Chondrocyte (in vitro differentiated cells): ENCODE measurements at regions not wholly inside any gene's neighbourhood (a gene's known extent, or its start where the extent isn't known, plus 50 kb on each side); places are given as distances from the start of the nearest gene placed in this dataset.

ENCODE experiments used
- DNase-seq: peaks from one replicate; pipeline ENCODE4 v3.0.0; 2021; ENCODE audit warnings: mixed read lengths, low spot score
- H3K27ac Mint-ChIP-seq: one replicate; pipeline ENCODE4 v1.8.0; 2021; ENCODE audit warnings: mild to moderate bottlenecking, moderate library complexity, mixed read lengths; ENCODE audit not compliant: unreplicated experiment
- H3K27me3 Mint-ChIP-seq: 2 replicates; pipeline ENCODE4 v1.8.0; 2021; ENCODE audit warnings: low read depth, mixed read lengths
- H3K36me3 Mint-ChIP-seq: 2 replicates; pipeline ENCODE4 v1.8.0; 2021; ENCODE audit warnings: low read depth, mixed read lengths
- H3K4me1 Mint-ChIP-seq: 2 replicates; pipeline ENCODE4 v1.8.0; 2021; ENCODE audit warnings: low read depth, mild to moderate bottlenecking, mixed read lengths
- H3K4me3 Mint-ChIP-seq: one replicate; pipeline ENCODE4 v1.8.0; 2021; ENCODE audit warnings: mild to moderate bottlenecking, moderate library complexity, mixed read lengths; ENCODE audit not compliant: unreplicated experiment
- H3K9me3 Mint-ChIP-seq: 2 replicates; pipeline ENCODE4 v1.8.0; 2021; ENCODE audit warnings: low read depth, mixed read lengths
- TF ChIP-seq, protein P1 (sequence below): fragments of 200-600 bp; sonication (generic); IDR thresholded peaks from 2 replicates; pipeline ENCODE4 v1.5.0; 2021; ENCODE audit warnings: antibody characterized with exemption, mild to moderate bottlenecking, moderate library complexity

DNA sequence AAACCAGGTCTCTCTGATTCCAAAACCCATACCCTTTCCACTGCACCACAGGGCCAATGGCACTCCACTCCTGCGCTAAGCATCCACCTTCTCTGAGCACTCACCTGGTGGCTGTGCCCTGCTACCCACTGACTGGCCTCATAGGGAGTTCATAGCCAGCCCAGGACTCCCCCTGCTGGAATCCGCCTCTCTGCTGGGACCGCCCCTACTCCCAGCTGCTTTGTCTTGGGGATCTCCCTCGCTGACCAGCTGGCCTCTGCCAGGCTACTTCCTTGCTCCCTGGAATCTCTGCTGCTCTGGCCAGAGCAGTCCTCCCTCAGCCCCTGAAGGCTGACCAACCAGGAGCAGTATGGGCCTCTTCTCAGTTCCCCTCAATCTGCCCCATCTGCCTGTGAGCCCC, 129.7 kb downstream of the FAXC start:
- TF ChIP-seq, protein P1, sequence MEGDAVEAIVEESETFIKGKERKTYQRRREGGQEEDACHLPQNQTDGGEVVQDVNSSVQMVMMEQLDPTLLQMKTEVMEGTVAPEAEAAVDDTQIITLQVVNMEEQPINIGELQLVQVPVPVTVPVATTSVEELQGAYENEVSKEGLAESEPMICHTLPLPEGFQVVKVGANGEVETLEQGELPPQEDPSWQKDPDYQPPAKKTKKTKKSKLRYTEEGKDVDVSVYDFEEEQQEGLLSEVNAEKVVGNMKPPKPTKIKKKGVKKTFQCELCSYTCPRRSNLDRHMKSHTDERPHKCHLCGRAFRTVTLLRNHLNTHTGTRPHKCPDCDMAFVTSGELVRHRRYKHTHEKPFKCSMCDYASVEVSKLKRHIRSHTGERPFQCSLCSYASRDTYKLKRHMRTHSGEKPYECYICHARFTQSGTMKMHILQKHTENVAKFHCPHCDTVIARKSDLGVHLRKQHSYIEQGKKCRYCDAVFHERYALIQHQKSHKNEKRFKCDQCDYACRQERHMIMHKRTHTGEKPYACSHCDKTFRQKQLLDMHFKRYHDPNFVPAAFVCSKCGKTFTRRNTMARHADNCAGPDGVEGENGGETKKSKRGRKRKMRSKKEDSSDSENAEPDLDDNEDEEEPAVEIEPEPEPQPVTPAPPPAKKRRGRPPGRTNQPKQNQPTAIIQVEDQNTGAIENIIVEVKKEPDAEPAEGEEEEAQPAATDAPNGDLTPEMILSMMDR, result no peak
- Mint-ChIP-seq H3K36me3 (no peaks in the 10 kb centered on the region), H3K27me3 (peaks cover 14% of the 10 kb centered on the region), H3K4me3 (no peak overlapping the region), H3K9me3 (no peaks in the 10 kb centered on the region), H3K27ac (no peak overlapping the region), H3K4me1 (no peaks in the 10 kb centered on the region)
- DNase-seq, result no peak

DNA sequence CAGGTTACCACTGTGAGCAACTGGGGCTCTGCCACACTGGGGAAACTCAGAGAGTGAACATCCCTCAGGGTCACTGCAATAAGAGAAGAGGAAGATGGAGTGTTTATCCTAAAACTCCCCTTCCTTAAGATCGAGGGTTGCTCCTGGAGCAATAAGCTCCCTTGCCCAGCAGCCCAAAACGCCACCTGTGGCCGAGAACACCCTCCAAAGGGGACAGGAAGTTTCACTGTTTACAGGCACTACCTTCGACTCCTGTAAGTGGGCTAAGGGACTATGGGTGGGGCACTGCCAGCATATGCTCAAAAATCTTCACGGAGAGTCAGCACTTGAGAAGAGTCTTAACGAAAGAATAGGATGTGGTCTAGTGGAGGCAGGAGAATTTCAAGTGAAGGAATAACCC, 132.5 kb downstream of the FAXC start:
- no peak overlapping the region for H3K27ac Mint-ChIP-seq
- no peak for DNase-seq
- no peaks in the 10 kb centered on the region for H3K9me3 Mint-ChIP-seq
- peaks cover 17% of the 10 kb centered on the region for H3K27me3 Mint-ChIP-seq
- no peaks in the 10 kb centered on the region for H3K4me1 Mint-ChIP-seq
- H3K4me3 Mint-ChIP-seq, result no peak overlapping the region
- TF ChIP-seq, protein P1, result no peak
- H3K36me3 Mint-ChIP-seq, result no peaks in the 10 kb centered on the region

DNA sequence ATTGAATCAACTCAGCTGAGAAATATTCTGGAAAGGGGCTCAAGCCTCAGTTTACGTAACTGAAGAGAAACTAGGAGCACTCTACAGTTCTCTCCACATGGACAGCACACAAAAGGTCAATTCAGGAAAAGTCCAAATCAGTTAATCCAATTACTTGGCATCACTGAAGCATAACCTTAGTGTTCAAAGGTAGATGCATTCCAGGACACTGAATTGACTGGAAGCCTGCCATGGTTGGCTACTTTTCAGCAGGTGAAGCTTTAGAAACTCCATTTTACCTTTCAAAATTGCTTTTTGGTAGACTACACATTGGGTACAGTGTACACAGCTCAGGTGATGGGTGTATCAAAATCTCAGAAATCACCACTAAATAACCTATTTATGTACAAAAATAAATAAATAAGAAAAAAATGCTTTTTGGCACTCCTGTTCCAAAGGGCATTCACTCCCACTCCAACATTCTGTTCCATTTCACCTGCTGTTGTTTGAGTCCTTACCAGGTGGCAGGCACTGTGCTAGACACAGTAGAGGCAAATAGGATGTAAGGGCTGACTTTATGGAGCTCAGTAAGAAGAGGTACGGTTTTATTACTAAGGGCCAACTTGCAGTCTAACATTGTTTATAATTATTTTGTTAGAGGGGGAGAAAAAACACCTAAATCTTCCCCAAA, 153.4 kb downstream of the FAXC start:
- H3K4me3 Mint-ChIP-seq, result no peak overlapping the region
- H3K27ac Mint-ChIP-seq, result no peak overlapping the region
- no peaks in the 10 kb centered on the region for H3K36me3 Mint-ChIP-seq
- no peak for DNase-seq
- H3K4me1 Mint-ChIP-seq, result no peaks in the 10 kb centered on the region
- TF ChIP-seq, protein P1, result no peak
- H3K9me3 Mint-ChIP-seq, result peaks cover 7% of the 10 kb centered on the region
- no peaks in the 10 kb centered on the region for H3K27me3 Mint-ChIP-seq

DNA sequence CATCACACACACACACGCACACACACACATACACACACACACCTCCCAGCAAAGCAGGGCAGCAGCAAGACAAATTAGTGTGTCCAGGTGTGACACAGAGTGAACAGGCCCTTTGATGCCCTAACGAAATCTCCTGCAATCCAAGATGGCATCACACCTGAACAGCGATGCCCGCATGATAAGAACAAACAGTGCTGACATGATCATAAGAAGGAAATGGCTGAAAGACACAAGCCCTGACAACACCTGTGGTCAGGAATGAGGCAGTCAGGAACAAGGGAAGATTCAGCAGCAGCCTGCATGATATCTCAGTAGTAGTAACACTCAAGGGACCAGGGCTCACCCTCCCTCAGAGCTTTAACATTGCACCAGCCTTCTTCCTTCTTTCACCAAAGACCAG, 156.9 kb downstream of the FAXC start:
- Mint-ChIP-seq H3K4me1 (no peaks in the 10 kb centered on the region), H3K4me3 (no peak overlapping the region), H3K36me3 (no peaks in the 10 kb centered on the region), H3K27me3 (no peaks in the 10 kb centered on the region), H3K9me3 (no peaks in the 10 kb centered on the region), H3K27ac (no peak overlapping the region)
- no peak for DNase-seq
- TF ChIP-seq, protein P1, result no peak

DNA sequence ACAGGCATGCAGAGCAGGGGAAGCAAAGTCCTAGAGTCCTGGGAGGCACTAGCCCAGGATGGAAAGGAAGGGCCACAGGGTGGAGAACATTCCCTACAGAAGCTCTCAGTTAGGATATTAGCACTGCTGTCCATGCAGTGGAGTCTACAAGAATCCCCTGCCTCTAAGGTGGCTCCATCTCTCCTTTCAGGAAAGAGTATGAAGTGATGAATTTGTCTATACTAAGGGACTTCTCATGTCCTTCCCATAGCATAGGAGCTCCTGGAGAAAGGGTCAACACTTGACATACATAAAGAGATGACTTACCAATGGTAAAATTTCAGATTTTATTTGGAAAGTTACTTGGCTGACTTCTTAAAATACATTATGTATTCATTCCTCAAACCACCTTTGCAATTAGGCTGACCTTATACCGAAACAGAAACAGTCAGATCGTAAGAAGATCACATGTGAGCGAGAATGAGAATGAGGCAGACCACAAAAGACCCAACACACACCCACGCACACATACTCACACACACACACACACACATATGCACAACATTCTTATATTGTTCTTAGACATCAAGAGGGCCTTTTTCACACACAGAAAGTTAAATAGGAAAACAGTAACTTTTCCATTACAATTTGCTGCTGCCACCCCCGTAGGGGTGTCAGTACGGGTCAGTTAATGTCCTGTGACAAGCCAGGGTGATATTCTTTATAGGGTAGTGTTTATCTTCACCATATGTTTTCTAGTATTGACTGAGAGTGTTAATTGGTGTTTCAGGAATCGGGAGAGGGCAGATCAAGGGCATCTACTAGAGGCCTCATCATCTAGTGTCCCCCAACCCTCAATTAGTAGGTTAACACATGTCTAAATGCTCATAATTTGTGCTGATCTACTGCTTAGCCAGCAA, 159.4 kb downstream of the FAXC start:
- no peak overlapping the region for H3K27ac Mint-ChIP-seq
- no peaks in the 10 kb centered on the region for H3K36me3 Mint-ChIP-seq
- H3K4me1 Mint-ChIP-seq, result no peaks in the 10 kb centered on the region
- DNase-seq, result no peak
- TF ChIP-seq, protein P1, result no peak
- H3K27me3 Mint-ChIP-seq, result no peaks in the 10 kb centered on the region
- no peak overlapping the region for H3K4me3 Mint-ChIP-seq
- no peaks in the 10 kb centered on the region for H3K9me3 Mint-ChIP-seq
